ENCODE measurements at regions not wholly inside any gene's neighbourhood (a gene's known extent, or its start where the extent isn't known, plus 50 kb on each side); places are given as distances from the start of the nearest gene placed in this dataset.
A peak's percentile ranks its signal among the peaks of the same experiment; 100 is the strongest.

DNA sequence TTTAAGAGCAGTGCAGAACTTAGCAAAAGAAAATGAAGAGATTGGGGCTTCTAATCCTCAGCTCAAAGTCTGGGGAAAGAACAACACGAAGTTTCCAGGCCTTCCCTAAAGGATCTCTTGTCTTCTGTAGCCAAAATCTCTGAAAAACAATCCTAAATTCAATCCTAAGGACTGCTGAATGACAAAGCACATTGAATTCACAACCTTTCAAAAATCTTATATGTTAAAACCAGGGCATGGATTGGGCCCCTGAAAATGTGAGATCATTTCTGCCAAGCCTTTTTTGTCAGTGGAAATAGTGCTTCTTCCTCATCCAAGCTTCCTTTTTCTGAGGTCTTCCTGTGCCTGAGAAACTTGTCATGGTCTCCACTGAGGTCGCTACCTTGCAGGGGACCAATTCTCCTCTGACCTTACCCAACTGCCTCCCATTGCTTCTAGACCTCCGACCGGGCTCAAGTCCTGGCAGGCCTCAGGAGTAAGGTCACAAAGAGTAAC lies 126.2 kb upstream of the ARID1B start:
- DNase-seq (ENCODE audit: low spot score), result no peak

GRCh38 chr6:156648616-156649015 lies 128.6 kb upstream of the ARID1B start:
- DNase-seq (ENCODE audit: low spot score), result no peak

DNA sequence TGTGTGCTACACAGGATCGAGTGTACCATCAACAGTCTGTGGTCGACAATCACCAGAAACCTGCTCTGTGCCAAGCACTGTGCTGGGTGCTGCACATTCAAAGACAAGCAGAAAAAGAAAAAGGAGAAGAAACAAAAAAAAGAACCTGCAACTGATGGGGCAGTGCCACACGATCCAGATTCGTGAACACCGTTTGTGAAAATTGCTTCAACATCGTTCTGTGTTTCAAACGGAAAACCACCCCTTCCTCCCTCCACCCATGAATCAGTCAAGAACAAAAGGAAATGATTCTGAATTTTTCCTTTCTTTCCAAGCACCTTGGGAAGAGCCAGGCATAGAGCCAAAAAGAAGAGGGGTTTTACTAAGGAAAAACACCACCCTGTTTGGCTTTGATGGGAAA lies 129.2 kb upstream of the ARID1B start:
- no peak for DNase-seq (ENCODE audit: low spot score)

- no peak for DNase-seq (ENCODE audit: low spot score)
Observed at GRCh38 chr6:156647140-156647784, 129.9 kb upstream of the ARID1B start.

- no peak for DNase-seq (ENCODE audit: low spot score)
Observed at GRCh38 chr6:156646496-156646895, 130.7 kb upstream of the ARID1B start.

DNA sequence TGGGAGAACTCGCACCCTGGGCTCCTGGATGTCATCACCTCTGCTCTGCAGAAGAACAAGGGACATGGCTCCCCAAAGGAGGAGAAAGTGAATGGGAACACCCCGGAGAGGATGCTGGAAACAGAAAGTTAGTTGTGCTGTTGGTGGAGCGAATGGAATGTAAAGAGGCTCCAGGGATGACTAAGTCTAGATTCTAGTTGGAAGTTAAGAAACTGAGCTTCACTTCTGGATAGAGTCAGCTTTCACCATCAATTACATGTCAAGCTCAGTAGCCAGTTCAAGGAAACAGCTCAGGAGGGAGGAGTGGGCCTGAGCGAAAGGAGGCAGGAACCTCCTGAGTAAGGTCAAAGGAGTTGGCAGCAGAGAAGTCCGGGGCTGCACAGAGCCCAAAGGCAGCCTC lies 132.1 kb upstream of the ARID1B start:
- DNase-seq (ENCODE audit: low spot score), result no peak

DNA sequence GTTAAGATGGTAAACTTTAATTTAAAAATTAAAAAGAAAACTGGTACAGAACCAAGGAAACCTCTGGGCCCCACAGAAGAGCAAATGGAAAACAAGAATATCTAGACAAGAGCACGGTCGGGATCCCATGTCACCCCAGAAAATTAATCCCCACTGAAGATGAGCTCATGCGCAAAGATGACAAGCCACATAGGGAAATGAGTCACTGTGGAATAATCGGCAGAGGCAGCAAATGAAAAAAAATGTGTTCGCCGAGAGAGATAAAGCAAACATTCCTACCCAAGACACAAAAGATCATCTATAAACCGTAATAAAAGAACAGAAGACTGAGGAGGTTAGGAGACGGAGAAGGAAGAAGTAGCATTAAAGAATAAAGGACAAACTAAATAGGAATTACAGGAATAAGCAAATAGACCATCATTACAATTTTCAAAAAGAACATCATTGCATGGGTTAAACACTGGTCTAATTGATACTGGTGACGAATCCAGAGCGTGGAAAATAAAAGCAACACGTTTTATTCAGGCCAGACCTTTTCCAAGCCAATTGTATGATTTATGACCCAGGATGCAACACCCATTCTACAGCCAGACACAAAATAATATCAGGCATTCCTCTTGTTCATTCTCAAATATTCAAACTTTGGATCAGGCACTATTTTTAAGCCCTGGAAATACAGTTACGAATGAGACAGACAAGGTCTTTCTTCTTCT lies 138.0 kb upstream of the ARID1B start:
- DNase-seq (ENCODE audit: low spot score), result no peak

- DNase-seq (ENCODE audit: low spot score), result no peak
Observed at GRCh38 chr6:156638581-156638980, 138.6 kb upstream of the ARID1B start.

- DNase-seq (ENCODE audit: low spot score), result no peak
Observed at GRCh38 chr6:156634951-156635371, 142.2 kb upstream of the ARID1B start.

GRCh38 chr6:156634048-156634447 lies 143.1 kb upstream of the ARID1B start:
- no peak for DNase-seq (ENCODE audit: low spot score)

- no peak for DNase-seq (ENCODE audit: low spot score)
Observed at GRCh38 chr6:156633291-156633690, 143.9 kb upstream of the ARID1B start.

- DNase-seq (ENCODE audit: low spot score), result no peak
Observed at GRCh38 chr6:156630613-156631302, 146.4 kb upstream of the ARID1B start.

- no peak for DNase-seq (ENCODE audit: low spot score)
Observed at GRCh38 chr6:156628805-156629204, 148.4 kb upstream of the ARID1B start.

DNA sequence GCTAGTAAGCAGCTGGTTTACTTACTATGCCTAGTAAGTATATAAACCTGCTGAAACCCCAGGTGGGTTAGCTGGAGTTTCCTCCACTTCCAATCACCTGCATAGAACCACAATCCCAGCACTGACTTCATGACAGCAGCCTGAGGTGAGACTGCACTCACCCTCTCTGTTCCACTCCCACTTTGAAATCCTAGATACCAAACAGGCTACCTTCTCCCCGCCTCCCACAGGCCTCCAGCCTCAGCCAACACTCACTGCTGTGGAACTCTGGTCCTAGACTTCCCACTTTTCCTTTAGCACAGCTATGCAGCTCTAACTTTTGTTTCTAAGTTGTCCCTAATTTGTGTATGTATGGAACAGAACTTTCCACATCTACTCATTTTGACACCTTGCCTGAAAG lies 149.7 kb upstream of the ARID1B start:
- DNase-seq (ENCODE audit: low spot score), result no peak

DNA sequence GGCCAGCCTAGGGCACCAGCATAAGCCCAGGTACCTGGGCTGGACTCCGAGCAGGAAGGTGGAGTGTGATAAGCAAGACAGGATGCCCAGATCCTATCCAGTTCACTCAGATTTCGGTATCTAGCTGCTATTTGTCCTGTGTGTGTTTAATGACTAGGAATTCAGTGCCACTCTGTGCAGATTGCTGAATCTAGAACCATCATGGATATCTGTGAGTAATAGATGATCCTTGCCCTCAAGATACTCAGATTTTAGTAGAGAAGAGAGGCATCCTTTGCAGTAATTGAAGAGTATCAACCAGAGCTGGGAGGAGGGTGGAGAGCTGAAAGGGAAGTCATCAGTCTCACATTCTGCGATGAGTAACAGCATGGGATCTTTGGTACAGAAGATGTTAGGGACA lies 155.0 kb upstream of the ARID1B start:
- no peak for DNase-seq (ENCODE audit: low spot score)

DNA sequence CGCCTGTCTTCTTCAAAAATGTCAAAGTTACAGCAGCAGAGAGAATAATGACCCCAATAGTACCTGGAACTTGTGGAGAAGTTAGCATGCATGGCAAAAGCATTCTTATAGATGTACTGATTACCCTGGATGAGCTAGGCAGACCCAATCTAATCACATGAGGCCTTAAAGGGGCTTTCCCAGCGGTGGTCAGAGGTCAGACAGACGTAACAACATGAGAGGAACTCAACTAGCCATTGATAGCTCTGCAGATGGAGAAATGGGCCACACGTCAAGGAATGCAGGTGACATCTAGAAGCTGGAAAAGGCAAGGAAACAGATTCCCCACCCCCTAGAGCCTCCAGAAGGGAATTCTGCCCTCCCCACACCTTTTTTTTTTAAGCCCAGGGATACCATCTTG lies 156.8 kb upstream of the ARID1B start:
- no peak for DNase-seq (ENCODE audit: low spot score)

- peak; percentile 79 for DNase-seq (ENCODE audit: low spot score)
Observed at GRCh38 chr6:156618600-156619205, 158.5 kb upstream of the ARID1B start.

DNA sequence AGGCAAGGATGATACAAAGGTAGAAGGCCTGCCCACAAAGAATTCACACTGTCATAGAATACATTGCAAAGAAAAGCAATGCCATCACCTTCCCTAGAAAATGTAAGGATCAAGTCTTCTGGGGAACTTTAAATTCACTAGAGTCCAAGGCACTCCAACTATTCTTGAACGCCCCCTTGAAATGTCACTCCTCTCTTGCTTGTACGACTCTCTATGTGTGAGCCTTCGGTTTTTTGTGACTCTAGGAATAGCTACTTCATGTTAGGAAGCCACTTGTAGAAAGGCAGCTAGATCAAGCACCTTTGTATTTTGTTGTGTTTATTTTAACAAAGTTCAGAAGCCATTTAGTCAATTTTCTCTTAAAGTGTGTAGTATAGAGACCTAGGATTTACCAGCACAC lies 159.2 kb upstream of the ARID1B start:
- DNase-seq (ENCODE audit: low spot score), result no peak

- DNase-seq (ENCODE audit: low spot score), result peak; percentile 38
Observed at GRCh38 chr6:156617376-156617775, 159.8 kb upstream of the ARID1B start.

DNA sequence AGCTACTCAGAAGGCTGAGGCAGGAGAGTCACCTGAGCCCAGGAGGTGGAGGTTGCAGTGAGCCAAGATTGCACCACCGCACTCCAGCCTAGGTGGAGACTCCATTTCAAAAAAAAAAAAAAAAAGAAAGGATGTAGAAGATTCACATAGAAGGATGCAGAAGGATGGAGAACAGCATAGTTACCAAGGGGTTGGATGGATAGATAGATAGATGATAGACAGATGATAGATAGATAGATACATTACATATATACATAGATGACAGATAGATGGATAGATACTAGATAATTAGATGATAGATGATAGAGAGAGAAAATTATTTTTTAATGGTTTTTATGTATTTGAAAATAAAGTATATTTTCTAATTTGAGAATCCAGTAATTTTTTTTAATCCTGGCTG lies 160.7 kb upstream of the ARID1B start:
- no peak for DNase-seq (ENCODE audit: low spot score)

DNA sequence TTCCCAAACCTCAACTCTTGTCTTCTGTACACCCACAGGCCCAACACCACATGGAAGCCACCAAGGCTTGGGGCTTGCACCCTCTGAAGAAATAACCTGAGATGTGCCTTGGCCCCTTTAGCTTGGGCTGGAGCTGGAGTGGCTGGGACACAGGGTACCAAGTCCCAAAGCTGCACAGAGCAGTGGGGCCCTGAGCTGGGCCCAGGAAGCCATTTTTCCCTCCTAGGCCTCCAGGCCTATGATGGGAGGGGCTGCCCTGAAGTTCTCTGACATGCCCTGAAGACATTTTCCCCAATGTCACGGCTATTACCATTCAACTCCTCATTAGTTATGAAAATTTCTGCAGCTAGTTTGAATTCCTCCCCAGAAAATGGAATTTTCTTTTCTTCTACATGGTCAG lies 163.2 kb upstream of the ARID1B start:
- no peak for DNase-seq (ENCODE audit: low spot score)

- no peak for DNase-seq (ENCODE audit: low spot score)
Observed at GRCh38 chr6:156612361-156612760, 164.8 kb upstream of the ARID1B start.

GRCh38 chr6:156602066-156602385 lies 175.2 kb upstream of the ARID1B start:
- DNase-seq (ENCODE audit: low spot score), result no peak

Measured in SK-N-DZ (cell line).